ENCODE measurements at regions not wholly inside any gene's neighbourhood (a gene's known extent, or its start where the extent isn't known, plus 50 kb on each side); places are given as distances from the start of the nearest gene placed in this dataset.
"Not testable (repeated sequence)": the region's sequence is repeated elsewhere in the genome, so short reads cannot be mapped to it uniquely, and the experiment has no call there.

DNA sequence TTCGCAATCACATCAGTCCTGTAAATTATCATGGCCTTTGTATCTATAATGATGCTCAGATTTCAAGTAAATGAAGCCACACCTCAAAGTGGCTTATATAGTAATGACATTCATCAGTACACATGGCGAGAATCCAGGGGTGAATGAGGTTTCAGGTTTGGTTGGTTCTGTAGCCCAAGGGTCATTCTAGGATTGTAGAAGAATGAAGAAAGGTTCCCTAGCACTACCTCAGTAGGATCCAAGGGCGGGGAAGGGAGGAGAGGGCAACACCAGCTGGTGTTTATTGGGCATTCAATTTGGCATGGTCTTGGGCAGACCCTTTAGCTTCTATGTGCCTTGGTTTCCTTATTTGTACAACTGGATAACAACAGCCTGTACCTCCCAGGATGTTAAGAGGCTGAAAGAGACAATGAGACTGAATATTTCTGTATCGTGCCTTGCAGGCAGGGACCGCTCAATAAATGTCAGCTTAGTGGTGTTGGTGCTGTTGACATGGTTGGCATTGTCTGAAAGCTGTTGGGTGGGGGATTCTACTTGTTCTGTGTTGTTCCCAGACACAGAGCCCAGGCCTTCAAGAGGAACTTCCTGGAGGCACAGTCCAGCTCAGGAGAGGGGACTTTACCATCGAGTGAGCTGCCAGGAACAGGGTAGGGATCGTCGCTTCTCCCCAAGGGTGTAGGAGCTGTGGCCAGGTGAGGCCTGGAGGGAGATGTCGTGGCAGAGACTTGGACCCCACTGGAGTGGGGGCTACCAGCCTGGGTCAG is 388.2 kb downstream of the PTPRU start:
- Mint-ChIP-seq H3K36me3 (no peaks in the 10 kb centered on the region), H3K4me3 (no peak overlapping the region), H3K9me3 (no peaks in the 10 kb centered on the region), H3K27ac (no peak overlapping the region), H3K4me1 (no peaks in the 10 kb centered on the region)
- ATAC-seq (no peak), DNase-seq (ENCODE audit: low spot score in 2 of 2) (no peak)

DNA sequence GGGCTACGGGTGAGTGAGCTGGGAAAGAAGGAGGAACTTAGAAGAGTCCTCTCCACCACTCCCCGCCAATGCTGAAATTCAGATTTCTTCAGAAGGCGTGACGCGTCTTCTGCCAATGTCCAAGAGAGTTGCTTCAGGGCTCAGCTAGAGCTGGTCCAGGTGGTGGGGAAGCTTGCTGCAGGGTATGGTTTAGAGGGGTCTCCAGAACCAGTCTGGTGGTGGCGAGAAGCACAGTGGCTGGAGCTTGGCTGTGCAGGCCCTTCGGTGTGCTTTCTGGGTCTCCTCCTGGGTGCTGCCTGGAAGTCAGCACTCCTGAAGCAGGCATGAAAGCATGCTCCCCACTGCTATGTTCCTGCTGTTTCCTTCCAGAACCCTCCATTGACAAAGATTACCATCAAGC is 387.2 kb downstream of the PTPRU start:
- DNase-seq (ENCODE audit: low spot score in 2 of 2): no peak
- H3K9me3 Mint-ChIP-seq: no peaks in the 10 kb centered on the region
- no peak overlapping the region for H3K4me3 Mint-ChIP-seq
- no peaks in the 10 kb centered on the region for H3K36me3 Mint-ChIP-seq
- no peaks in the 10 kb centered on the region for H3K4me1 Mint-ChIP-seq
- no peak overlapping the region for H3K27ac Mint-ChIP-seq
- ATAC-seq: no peak

DNA sequence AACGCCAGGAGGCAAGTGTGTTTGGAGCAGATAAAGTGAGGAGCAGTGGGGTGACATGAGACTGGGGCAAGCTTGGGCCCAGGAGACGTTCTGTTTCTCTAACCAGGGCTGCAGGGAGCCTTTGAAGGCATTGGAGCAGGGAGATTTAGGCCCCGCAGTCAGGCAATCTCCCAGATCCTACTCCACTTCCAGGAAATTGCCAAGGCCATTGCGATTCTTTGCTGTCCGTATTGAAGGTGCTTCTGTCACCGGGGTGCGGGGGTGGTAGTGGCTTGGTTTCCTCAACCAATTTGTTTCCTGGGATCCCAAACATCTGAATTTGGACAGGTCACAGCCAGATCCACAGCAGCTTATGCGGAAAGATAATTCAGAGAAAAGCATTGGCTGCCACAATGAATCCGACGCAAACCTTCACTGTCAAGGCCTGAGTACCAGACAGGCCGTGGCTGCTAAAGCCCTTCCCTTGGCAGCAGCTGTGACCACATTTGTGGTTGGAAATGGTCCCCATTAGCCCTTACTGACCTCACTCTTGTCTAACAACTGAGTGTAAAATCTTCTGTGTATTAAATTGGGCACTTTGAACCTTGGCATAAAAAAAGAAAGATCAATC is 385.6 kb downstream of the PTPRU start:
- no peak overlapping the region for H3K27ac Mint-ChIP-seq
- H3K4me1 Mint-ChIP-seq: no peaks in the 10 kb centered on the region
- H3K9me3 Mint-ChIP-seq: no peaks in the 10 kb centered on the region
- DNase-seq (ENCODE audit: low spot score in 2 of 2) (no peak), ATAC-seq (no peak)
- no peaks in the 10 kb centered on the region for H3K36me3 Mint-ChIP-seq
- no peak overlapping the region for H3K4me3 Mint-ChIP-seq

DNA sequence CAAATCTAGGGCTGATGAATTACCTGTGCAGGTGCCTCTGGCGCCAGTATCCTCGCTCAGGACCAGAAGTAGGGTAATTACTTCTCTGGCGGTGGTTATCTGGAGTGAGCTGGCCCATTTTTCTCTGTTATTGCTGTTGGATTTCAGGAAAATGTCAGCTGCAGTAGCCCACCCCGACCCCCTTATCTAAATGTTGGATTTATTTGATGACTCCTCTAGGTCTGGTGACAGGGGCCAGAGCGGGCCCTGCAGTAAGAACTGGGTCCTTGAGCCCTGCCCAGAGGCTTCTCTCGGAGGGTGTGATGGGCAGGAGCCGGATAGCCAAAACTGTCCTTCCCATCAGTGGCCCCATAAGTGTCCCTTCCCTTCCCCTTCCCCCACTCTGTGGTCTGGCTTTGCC is 384.3 kb downstream of the PTPRU start:
- no peaks in the 10 kb centered on the region for H3K9me3 Mint-ChIP-seq
- H3K4me1 Mint-ChIP-seq: no peaks in the 10 kb centered on the region
- DNase-seq (ENCODE audit: low spot score in 2 of 2): no peak
- no peaks in the 10 kb centered on the region for H3K36me3 Mint-ChIP-seq
- H3K27ac Mint-ChIP-seq: no peak overlapping the region
- H3K4me3 Mint-ChIP-seq: no peak overlapping the region
- no peak for ATAC-seq

DNA sequence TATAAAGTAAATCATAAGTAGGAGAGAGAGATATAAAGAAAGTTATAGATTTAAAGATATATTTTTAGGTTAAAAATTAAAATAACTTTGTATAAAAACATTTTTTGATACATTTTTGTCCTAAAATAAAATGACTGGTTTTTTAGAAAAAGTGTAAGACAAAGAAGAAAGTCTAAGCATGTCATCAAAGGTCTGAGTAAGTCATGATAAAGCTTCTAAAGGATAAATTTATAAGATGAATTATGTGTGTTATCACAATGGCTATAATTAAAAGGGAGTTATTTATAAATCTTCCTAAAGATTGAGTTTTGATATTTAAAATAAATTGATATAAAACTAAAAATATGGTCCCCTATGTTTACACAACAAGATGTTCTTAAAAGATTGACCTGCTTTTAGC is 370.9 kb downstream of the PTPRU start:
- Mint-ChIP-seq H3K4me1 (no peaks in the 10 kb centered on the region), H3K36me3 (no peaks in the 10 kb centered on the region), H3K9me3 (peaks cover 3% of the 10 kb centered on the region), H3K4me3 (no peak overlapping the region), H3K27ac (no peak overlapping the region)
- ATAC-seq: no peak
- DNase-seq (ENCODE audit: low spot score in 2 of 2): no peak

DNA sequence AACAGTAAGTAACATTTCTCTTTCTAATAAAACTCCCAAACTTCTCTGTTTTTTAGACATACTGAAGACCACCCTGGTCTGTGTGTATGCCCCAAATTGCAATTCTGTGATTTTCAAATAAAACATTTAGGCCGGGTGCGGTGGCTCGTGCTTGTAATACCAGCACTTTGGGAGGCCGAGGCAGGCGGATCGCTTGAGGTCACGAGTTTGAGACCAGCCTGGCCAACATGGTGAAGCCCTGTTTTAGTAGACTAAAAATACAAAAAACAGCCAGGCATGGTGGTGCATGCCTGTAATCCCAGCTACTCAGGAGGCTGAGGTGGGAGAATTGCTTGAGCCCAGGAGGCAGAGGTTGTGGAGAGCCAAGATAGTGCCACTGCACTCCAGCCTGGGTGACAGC is 368.5 kb downstream of the PTPRU start:
- H3K27ac Mint-ChIP-seq, H3K4me3 Mint-ChIP-seq, ATAC-seq, H3K9me3 Mint-ChIP-seq, H3K36me3 Mint-ChIP-seq, H3K4me1 Mint-ChIP-seq: not testable (repeated sequence)
- peak in 1 of 2 donors; percentile 15 for DNase-seq (ENCODE audit: low spot score in 2 of 2)

DNA sequence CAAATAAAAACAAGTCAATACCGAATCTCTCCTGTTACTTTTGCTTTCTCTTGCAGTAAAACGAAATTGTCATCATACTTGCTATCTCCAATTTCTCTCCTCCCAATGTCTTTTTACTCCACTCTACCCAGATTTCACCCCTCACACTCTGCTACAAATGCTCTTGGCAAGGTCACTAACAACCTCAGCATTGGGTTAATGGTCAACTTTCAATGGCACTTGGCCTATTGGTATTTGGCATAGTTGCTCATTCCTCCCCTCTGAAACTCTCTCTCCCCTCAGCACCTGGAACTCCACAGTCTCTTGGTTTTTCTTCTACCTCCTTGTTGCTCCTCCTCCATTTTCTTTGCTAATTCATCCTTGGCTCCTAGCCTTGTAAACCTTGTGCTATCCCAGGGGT is 367.3 kb downstream of the PTPRU start:
- DNase-seq (ENCODE audit: low spot score in 2 of 2) (no peak), ATAC-seq (no peak)
- Mint-ChIP-seq H3K9me3 (peaks cover 3% of the 10 kb centered on the region), H3K36me3 (no peaks in the 10 kb centered on the region), H3K27ac (no peak overlapping the region), H3K4me3 (no peak overlapping the region), H3K4me1 (no peaks in the 10 kb centered on the region)

DNA sequence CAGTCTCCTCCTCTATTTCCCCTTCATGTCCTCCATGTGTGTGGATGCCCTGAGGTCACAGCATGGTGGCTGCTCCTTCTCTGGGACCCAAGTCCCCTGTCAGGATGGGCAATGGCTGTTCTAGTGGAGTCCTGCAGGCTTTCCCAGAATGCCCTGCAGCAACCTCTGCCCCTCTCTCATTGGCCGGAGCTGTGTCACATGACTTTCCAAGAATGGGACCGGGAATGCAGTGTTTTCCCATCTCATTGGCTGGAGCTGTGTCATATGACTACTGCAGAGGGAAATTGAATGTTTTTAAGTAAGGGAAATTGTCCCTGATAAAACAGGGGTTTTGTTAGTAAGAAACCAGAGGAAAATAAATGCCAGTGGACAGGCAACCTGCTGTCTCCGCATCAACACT is 365.9 kb downstream of the PTPRU start:
- no peak overlapping the region for H3K4me3 Mint-ChIP-seq
- H3K4me1 Mint-ChIP-seq: no peaks in the 10 kb centered on the region
- ATAC-seq (no peak), DNase-seq (ENCODE audit: low spot score in 2 of 2) (peak in 1 of 2 donors; percentile 10)
- no peaks in the 10 kb centered on the region for H3K36me3 Mint-ChIP-seq
- no peaks in the 10 kb centered on the region for H3K9me3 Mint-ChIP-seq
- no peak overlapping the region for H3K27ac Mint-ChIP-seq

DNA sequence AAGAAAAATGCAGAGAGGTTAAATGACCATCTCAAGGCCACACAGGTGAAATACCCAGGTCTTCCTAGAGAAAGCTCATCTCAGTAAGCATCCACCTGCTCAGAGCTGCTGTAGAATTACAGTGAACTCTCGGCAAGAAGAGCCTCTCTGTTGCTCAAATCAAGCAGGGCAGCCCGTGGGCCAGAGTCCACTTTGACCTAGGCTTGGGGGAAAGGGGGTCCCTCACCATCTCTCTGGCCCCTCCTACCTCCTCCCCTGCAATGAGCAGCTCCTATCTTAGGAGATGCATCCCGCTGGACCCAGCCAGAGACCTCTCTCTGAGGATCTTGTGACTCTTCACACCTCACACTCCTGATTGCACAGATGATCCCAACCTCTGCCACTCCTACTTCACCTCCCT is 364.7 kb downstream of the PTPRU start:
- no peak overlapping the region for H3K27ac Mint-ChIP-seq

DNA sequence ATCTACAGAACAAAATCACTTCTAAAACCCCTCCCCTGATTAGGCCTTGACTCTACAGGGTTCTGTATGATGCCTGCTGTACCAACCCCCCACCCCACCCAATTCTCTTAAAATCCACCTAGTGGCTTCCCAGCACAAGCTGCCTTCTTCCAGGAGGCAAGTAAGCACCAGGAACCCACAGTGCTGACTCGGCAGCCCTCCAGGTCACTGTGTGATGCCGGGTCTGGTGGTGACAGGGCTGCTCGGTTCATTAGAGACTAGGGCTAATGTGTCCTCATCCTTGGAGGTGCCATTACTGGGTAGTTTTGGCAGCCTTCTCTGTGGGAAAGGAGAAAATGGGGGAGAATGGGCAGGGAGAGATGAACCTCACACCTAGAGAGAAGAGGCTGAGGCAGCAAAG is 363.5 kb downstream of the PTPRU start:
- Mint-ChIP-seq H3K4me1 (no peaks in the 10 kb centered on the region), H3K9me3 (no peaks in the 10 kb centered on the region), H3K27ac (no peak overlapping the region), H3K4me3 (no peak overlapping the region), H3K36me3 (no peaks in the 10 kb centered on the region)
- ATAC-seq: no peak
- peak in 1 of 2 donors; percentile 35 for DNase-seq (ENCODE audit: low spot score in 2 of 2)

More for the DNA sequence above, 364.7 kb downstream of the PTPRU start:
- Mint-ChIP-seq H3K9me3 (no peaks in the 10 kb centered on the region), H3K36me3 (no peaks in the 10 kb centered on the region), H3K4me3 (no peak overlapping the region), H3K4me1 (no peaks in the 10 kb centered on the region)
- DNase-seq (ENCODE audit: low spot score in 2 of 2): peak in 1 of 2 donors; percentile 26
- ATAC-seq: no peak

DNA sequence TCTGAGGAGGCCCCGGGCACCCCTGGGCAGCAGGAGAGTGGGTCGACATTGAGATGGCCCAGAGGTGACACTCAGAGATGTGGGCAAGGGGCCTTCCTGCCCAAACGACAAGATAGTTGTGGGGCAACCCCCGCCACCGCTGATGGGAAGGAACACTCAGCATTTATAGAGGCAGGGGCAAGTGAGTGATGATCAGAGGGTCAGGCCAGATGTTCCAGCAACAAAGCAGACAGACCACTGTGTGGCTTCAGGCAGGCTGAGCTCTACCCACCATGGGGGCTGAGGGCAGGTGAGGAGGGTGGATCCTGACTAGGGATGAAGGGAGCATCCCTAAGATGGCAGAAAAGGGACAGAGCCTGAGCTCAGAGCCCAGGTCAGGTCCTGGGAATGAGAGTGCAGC is 362.7 kb downstream of the PTPRU start:
- Mint-ChIP-seq H3K4me3 (no peak overlapping the region), H3K4me1 (no peaks in the 10 kb centered on the region), H3K27ac (no peak overlapping the region), H3K9me3 (no peaks in the 10 kb centered on the region), H3K36me3 (no peaks in the 10 kb centered on the region)
- ATAC-seq (no peak), DNase-seq (ENCODE audit: low spot score in 2 of 2) (peak in 1 of 2 donors; percentile 40)

DNA sequence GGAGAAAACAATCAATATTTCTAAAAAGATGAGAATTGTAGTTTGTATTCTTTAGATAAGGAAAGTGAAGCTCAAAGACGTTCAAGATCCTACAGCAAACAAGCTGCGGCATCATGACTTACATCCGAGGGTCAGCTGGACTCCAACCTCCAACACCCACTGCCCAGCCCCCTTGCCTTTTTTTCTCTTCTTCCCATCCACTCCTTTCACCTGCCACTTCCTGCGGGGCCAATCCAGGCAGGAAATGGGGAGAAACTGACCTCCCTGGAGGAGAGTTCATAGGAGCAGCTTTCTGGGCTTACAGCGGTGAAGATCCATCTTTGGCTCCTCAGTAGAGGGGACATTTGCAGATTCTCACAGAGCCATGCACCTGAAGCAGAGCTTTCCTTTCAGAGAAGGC is 361.5 kb downstream of the PTPRU start:
- DNase-seq (ENCODE audit: low spot score in 2 of 2) (peak in 1 of 2 donors; percentile 6), ATAC-seq (no peak)
- Mint-ChIP-seq H3K9me3 (no peaks in the 10 kb centered on the region), H3K4me1 (no peaks in the 10 kb centered on the region), H3K36me3 (no peaks in the 10 kb centered on the region), H3K4me3 (no peak overlapping the region), H3K27ac (no peak overlapping the region)

DNA sequence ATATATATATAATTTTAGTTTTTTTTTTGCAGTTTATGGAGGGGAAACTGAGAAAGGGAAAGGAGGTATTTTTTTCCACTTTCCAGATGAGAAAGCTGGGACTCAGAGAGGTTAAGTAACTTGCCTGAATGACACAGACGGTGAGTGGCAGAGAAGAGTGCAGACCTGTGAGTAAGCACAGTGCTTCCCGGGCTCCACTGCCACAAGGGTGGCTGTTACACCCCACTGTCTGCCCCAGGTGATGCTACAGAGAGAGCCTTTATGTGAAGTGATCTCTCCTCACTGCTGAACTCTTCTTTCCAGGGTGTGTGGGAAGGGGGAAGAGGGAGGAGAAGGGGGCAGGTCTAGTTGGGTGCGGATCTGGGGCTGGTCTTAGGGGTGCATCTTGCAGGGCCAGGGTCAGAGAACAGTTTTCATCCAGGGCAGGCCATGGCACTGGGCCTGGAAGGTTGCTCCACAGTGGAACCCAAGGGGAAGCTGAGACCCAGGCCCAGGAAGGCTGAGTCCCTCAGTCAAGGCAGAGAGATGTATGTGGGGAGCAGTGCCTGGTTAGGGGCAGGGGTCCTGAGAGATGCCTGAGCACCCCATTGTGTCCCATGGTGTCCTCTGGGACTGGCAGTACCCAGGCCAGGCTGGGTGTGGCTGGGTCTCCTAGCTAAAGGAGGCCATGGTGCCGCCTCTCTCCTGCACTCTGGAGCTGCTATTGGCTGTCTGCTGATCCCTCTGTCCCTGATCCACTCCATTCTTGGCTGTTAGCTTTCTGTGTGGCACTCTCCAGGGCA is 357.5 kb downstream of the PTPRU start:
- ATAC-seq (no peak), DNase-seq (ENCODE audit: low spot score in 2 of 2) (peak in 1 of 2 donors; percentile 26)
- no peaks in the 10 kb centered on the region for H3K9me3 Mint-ChIP-seq
- no peak overlapping the region for H3K4me3 Mint-ChIP-seq
- H3K36me3 Mint-ChIP-seq: no peaks in the 10 kb centered on the region
- no peak overlapping the region for H3K27ac Mint-ChIP-seq
- H3K4me1 Mint-ChIP-seq: peaks cover 5% of the 10 kb centered on the region

DNA sequence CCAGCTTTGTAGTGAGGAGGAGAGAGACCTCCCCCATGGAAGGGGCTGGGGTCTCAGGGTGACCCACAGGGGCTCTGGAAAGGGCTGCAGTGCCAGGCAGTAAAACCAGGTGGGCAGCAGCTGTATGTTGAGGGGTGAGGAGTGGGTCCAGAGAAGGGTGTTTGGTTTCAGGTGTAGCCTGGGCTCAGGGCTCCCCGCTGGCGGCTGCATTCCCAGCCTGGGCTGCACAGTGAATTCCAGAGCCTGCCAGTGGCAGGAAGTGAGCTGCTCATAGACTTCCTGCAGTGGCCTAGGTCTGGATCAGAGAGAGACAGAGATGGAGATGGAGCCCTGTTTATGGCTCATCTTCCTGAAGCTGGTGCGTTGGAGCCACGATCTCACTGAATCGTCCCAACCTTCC is 356.4 kb downstream of the PTPRU start:
- no peak for ATAC-seq
- peak in 1 of 2 donors; percentile 12 for DNase-seq (ENCODE audit: low spot score in 2 of 2)
- Mint-ChIP-seq H3K4me3 (no peak overlapping the region), H3K4me1 (peaks cover 5% of the 10 kb centered on the region), H3K27ac (no peak overlapping the region), H3K9me3 (no peaks in the 10 kb centered on the region), H3K36me3 (no peaks in the 10 kb centered on the region)

DNA sequence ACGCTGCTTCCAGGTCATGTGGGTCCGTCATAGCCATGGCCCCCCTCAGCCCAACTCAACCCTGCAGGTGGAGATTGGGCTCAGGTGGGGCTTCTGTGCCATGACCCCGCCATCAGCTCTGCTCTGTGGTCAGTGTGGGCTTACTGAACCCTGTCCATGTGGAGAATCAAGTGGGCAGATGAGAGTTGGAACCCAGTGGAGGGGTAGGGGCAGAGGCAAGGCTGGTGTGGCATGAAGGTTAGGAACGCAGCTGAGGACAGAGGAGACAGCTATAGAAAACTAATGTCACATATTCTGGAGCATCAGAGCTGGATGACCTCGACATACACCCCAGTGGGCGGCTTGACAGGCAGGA is 355.9 kb downstream of the PTPRU start:
- ATAC-seq (no peak), DNase-seq (ENCODE audit: low spot score in 2 of 2) (peak in 1 of 2 donors; percentile 38)
- H3K27ac Mint-ChIP-seq: no peak overlapping the region
- H3K4me1 Mint-ChIP-seq: peaks cover 5% of the 10 kb centered on the region
- H3K9me3 Mint-ChIP-seq: no peaks in the 10 kb centered on the region
- H3K4me3 Mint-ChIP-seq: no peak overlapping the region
- no peaks in the 10 kb centered on the region for H3K36me3 Mint-ChIP-seq
